ENCODE measurements at regions not wholly inside any gene's neighbourhood (a gene's known extent, or its start where the extent isn't known, plus 50 kb on each side); places are given as distances from the start of the nearest gene placed in this dataset.

GRCh38 chr5:163661360-163661759 lies 155.9 kb downstream of the MAT2B start:
- Histone ChIP-seq H3K27me3 (ENCODE audit: insufficient read depth, low read depth, low read length) (no peaks in the 10 kb centered on the region), H3K9me3 (ENCODE audit: low read length) (no peaks in the 10 kb centered on the region), H3K27ac (ENCODE audit: low read length) (no peak overlapping the region), H3K4me2 (ENCODE audit: low read length) (no peak overlapping the region), H4K20me1 (ENCODE audit: insufficient read depth) (no peaks in the 10 kb centered on the region), H3F3A (ENCODE audit: insufficient read depth, low read length, poor library complexity, severe bottlenecking) (no peaks in the 10 kb centered on the region), H2AFZ (ENCODE audit: low read depth, low read length) (no peak overlapping the region), H3K9ac (ENCODE audit: low read length) (no peak overlapping the region), H3K4me3 (ENCODE audit: low read length) (no peak overlapping the region), H3K36me3 (ENCODE audit: insufficient read depth, low read length) (no peaks in the 10 kb centered on the region), H3K9me2 (ENCODE audit: insufficient read depth, low read length) (no peaks in the 10 kb centered on the region), H3K79me2 (replicated peaks; ENCODE audit: insufficient read depth, low read length) (no peaks in the 10 kb centered on the region)
- TF ChIP-seq TAF1 (IDR thresholded peaks at IDR 0.05; ENCODE audit: low read depth) (no peak), POLR2AphosphoS5 (IDR thresholded peaks at IDR 0.05) (no peak), RAD21 (conservative IDR thresholded peaks at IDR 0.05) (no peak), EZH2 (IDR thresholded peaks at IDR 0.05; ENCODE audit: borderline replicate concordance, insufficient read depth, low read length, poor library complexity, severe bottlenecking) (no peak), CTCF (IDR thresholded peaks at IDR 0.05; ENCODE audit: poor library complexity, severe bottlenecking) (no peak), SMC3 (conservative IDR thresholded peaks at IDR 0.05; ENCODE audit: poor library complexity) (no peak), EP300 (conservative IDR thresholded peaks at IDR 0.05; ENCODE audit: poor library complexity, severe bottlenecking) (no peak)

GRCh38 chr5:163670036-163670435 lies 164.6 kb downstream of the MAT2B start:
- no peaks in the 10 kb centered on the region for H3F3A ChIP-seq (ENCODE audit: insufficient read depth, low read length, poor library complexity, severe bottlenecking)
- H3K36me3 ChIP-seq (ENCODE audit: insufficient read depth, low read length): no peaks in the 10 kb centered on the region
- H3K4me3 ChIP-seq (ENCODE audit: low read length): no peak overlapping the region
- H3K9me2 ChIP-seq (ENCODE audit: insufficient read depth, low read length): no peaks in the 10 kb centered on the region
- H4K20me1 ChIP-seq (ENCODE audit: insufficient read depth): no peaks in the 10 kb centered on the region
- no peak overlapping the region for H3K9ac ChIP-seq (ENCODE audit: low read length)
- H2AFZ ChIP-seq (ENCODE audit: low read depth, low read length): no peak overlapping the region
- H3K4me2 ChIP-seq (ENCODE audit: low read length): no peak overlapping the region
- no peaks in the 10 kb centered on the region for H3K27me3 ChIP-seq (ENCODE audit: insufficient read depth, low read depth, low read length)
- H3K27ac ChIP-seq (ENCODE audit: low read length): no peak overlapping the region
- no peaks in the 10 kb centered on the region for H3K79me2 ChIP-seq (replicated peaks; ENCODE audit: insufficient read depth, low read length)
- no peaks in the 10 kb centered on the region for H3K9me3 ChIP-seq (ENCODE audit: low read length)
- TF ChIP-seq EZH2 (IDR thresholded peaks at IDR 0.05; ENCODE audit: borderline replicate concordance, insufficient read depth, low read length, poor library complexity, severe bottlenecking) (no peak), MXI1 (conservative IDR thresholded peaks at IDR 0.05; ENCODE audit: poor library complexity, severe bottlenecking) (no peak), EP300 (conservative IDR thresholded peaks at IDR 0.05; ENCODE audit: poor library complexity, severe bottlenecking) (no peak), CTCF (IDR thresholded peaks at IDR 0.05; ENCODE audit: poor library complexity, severe bottlenecking) (no peak), RAD21 (conservative IDR thresholded peaks at IDR 0.05) (no peak), REST (IDR thresholded peaks at IDR 0.05; ENCODE audit: borderline replicate concordance) (no peak), SMC3 (conservative IDR thresholded peaks at IDR 0.05; ENCODE audit: poor library complexity) (no peak), TAF1 (IDR thresholded peaks at IDR 0.05; ENCODE audit: low read depth) (no peak), POLR2AphosphoS5 (IDR thresholded peaks at IDR 0.05) (no peak)
